Esophagus muscularis mucosa (tissue), 4 donors: ENCODE measurements at regions not wholly inside any gene's neighbourhood (a gene's known extent, or its start where the extent isn't known, plus 50 kb on each side); places are given as distances from the start of the nearest gene placed in this dataset.
"Not testable (repeated sequence)": the region's sequence is repeated elsewhere in the genome, so short reads cannot be mapped to it uniquely, and the experiment has no call there.

Source experiments
- DNase-seq: peaks from one replicate; pipeline ENCODE4 v3.0.0-alpha.2; 2017; ENCODE audit errors: extremely low spot score
- H3K27ac ChIP-seq, 4 donors: fragments of 200-600 bp; sonication (generic); replicated peaks in 1 of 4; 1 replicate in 3 of 4; 2 replicates in 1 of 4; pipeline ENCODE4 v1.5.1; 2016 to 2019; ENCODE audit warnings: mild to moderate bottlenecking in 1 of 4
- H3K27me3 ChIP-seq, 4 donors: fragments of 200-600 bp; sonication (generic); one replicate each; pipeline versions ENCODE4 v1.5.1 to v1.6.0; 2016 to 2019
- H3K36me3 ChIP-seq, 4 donors: fragments of 200-600 bp; sonication (generic); one replicate each; pipeline ENCODE4 v1.5.1; 2016 to 2019
- H3K4me1 ChIP-seq, 4 donors: fragments of 200-600 bp; sonication (generic); one replicate each; pipeline ENCODE4 v1.5.1; 2016 to 2019
- H3K4me3 ChIP-seq, 4 donors: fragments of 200-600 bp; sonication (generic); 1 replicate in 2 of 4; 2 replicates in 2 of 4; pipeline ENCODE4 v1.5.1; 2016 to 2019; ENCODE audit warnings: mild to moderate bottlenecking in 4 of 4, moderate library complexity in 1 of 4
- H3K9me3 ChIP-seq, 4 donors: fragments of 200-600 bp; sonication (generic); 1 replicate in 3 of 4; 2 replicates in 1 of 4; pipeline ENCODE4 v1.5.1; 2016 to 2019
- EP300 ChIP-seq: sonication (generic); formaldehyde crosslinking; IDR thresholded peaks from one replicate; pipeline ENCODE4 v1.6.1; 2017; ENCODE audit warnings: antibody characterized with exemption
- POLR2A ChIP-seq: fragments of 450-650 bp; IDR thresholded peaks from one replicate; pipeline ENCODE4 v1.6.1; 2017; ENCODE audit warnings: antibody characterized with exemption, moderate library complexity, mild to moderate bottlenecking, low read depth
- POLR2AphosphoS5 ChIP-seq, 2 donors: sonication (generic); formaldehyde crosslinking; IDR thresholded peaks; one replicate each; pipeline ENCODE4 v1.6.1; 2017; ENCODE audit warnings: antibody characterized with exemption in 2 of 2
- WGBS: methylation state at CpG from one replicate; pipeline ENCODE4 v1.1.5; 2018; 5-methylcytosine and 5-hydroxymethylcytosine counted together
- intact Hi-C: fragments of 100-400 bp; cut with DNase I; formaldehyde crosslinking; loops from one replicate; pipeline ENCODE4 v1.15.1; 2023
- TF ChIP-seq, protein P1 (sequence below), 3 experiments: fragments of 200-600 bp in 2 of 3; fragments of 450-650 bp in 1 of 3; sonication (generic) in 2 of 3; IDR thresholded peaks; one replicate each; pipeline ENCODE4 v1.5.1; 2017 to 2019; ENCODE audit warnings: antibody characterized with exemption in 3 of 3, mild to moderate bottlenecking in 2 of 3, moderate library complexity in 1 of 3

DNA sequence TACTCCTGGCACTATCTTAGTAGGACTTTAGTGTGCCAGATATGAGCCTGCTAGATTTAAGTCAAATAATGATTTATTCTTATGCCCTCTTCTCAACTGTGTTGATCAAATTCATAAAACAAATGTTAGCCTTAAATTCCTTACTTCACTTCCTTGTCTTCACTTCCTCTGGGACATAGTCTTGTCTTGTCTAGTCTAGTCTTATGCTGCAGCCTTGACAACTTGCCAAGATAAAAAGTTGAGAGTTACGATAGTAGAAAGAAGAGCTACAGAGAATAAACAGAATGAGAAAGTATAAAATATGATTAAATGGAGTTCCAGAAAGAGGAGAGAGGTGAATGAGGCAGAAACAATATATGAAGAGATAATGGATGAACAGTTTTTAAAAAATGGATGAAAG is 378.1 kb downstream of the DAD1 start:
- Histone ChIP-seq H3K27ac (no peak overlapping the region), H3K9me3 (no peaks in the 10 kb centered on the region), H3K36me3 (no peaks in the 10 kb centered on the region), H3K27me3 (no peaks in the 10 kb centered on the region), H3K4me3 (no peak overlapping the region), H3K4me1 (no peaks in the 10 kb centered on the region)
- DNase-seq, result no peak
- intact Hi-C loops, result no loop called here
- no peak for TF ChIP-seq POLR2A
- TF ChIP-seq, protein P1, sequence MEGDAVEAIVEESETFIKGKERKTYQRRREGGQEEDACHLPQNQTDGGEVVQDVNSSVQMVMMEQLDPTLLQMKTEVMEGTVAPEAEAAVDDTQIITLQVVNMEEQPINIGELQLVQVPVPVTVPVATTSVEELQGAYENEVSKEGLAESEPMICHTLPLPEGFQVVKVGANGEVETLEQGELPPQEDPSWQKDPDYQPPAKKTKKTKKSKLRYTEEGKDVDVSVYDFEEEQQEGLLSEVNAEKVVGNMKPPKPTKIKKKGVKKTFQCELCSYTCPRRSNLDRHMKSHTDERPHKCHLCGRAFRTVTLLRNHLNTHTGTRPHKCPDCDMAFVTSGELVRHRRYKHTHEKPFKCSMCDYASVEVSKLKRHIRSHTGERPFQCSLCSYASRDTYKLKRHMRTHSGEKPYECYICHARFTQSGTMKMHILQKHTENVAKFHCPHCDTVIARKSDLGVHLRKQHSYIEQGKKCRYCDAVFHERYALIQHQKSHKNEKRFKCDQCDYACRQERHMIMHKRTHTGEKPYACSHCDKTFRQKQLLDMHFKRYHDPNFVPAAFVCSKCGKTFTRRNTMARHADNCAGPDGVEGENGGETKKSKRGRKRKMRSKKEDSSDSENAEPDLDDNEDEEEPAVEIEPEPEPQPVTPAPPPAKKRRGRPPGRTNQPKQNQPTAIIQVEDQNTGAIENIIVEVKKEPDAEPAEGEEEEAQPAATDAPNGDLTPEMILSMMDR (IDR thresholded peaks at IDR 0.05), result no peak
- TF ChIP-seq POLR2AphosphoS5 (IDR thresholded peaks at IDR 0.05), result no peak
- TF ChIP-seq EP300, result no peak
- WGBS, result 24% methylated on average over 1 of the region's 1 CpG

DNA sequence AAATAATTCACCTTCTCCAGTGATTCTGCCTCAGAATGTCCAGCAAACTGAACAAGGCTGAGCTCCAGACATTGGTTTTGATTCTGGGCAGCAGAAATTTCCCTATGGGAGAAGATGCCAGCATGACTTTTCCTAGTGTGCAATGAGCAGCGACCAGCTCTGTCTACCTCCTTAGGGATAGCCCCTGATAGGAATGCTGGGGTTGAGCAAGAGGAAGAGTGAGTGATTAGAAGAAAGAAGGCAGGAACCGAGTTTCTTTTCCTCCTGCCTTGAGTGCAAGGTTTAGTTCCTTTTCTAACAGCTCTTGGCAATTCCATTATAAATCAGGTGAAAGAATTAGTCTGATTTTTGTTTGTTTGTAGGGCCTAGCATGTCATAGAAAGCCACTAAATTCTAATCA is 379.0 kb downstream of the DAD1 start:
- no peak for DNase-seq
- Histone ChIP-seq H3K4me3 (no peak overlapping the region), H3K27ac (no peak overlapping the region), H3K27me3 (no peaks in the 10 kb centered on the region), H3K4me1 (no peaks in the 10 kb centered on the region), H3K9me3 (no peaks in the 10 kb centered on the region), H3K36me3 (no peaks in the 10 kb centered on the region)
- no peak for TF ChIP-seq POLR2A
- 39% methylated on average over 2 of the region's 2 CpGs for WGBS
- intact Hi-C loops, result no loop called here

DNA sequence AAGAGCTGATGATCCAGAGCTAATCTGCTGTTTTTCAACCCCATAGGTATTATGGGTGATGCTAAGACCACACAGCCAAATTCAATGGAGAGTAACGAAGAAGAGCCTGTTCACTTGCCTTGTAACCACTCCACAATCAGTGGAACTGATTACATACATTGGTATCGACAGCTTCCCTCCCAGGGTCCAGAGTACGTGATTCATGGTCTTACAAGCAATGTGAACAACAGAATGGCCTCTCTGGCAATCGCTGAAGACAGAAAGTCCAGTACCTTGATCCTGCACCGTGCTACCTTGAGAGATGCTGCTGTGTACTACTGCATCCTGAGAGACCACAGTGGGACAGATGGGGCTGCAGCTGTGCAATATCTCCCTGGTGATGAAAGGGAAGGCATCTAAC is 386.0 kb downstream of the DAD1 start:
- intact Hi-C loops, result no loop called here
- no peaks in the 10 kb centered on the region for H3K27me3 ChIP-seq
- H3K36me3 ChIP-seq, result no peaks in the 10 kb centered on the region
- no peak overlapping the region for H3K27ac ChIP-seq
- TF ChIP-seq EP300 (no peak), POLR2AphosphoS5 (IDR thresholded peaks at IDR 0.05) (no peak), POLR2A (no peak)
- TF ChIP-seq, protein P1 (IDR thresholded peaks at IDR 0.05), result no peak
- DNase-seq, result no peak
- no peak overlapping the region for H3K4me3 ChIP-seq
- no peaks in the 10 kb centered on the region for H3K4me1 ChIP-seq
- WGBS, result 86% methylated on average over 5 of the region's 5 CpGs
- H3K9me3 ChIP-seq, result peaks cover 0 to 10% (median 6%) of the 10 kb centered on the region in 4 donors

DNA sequence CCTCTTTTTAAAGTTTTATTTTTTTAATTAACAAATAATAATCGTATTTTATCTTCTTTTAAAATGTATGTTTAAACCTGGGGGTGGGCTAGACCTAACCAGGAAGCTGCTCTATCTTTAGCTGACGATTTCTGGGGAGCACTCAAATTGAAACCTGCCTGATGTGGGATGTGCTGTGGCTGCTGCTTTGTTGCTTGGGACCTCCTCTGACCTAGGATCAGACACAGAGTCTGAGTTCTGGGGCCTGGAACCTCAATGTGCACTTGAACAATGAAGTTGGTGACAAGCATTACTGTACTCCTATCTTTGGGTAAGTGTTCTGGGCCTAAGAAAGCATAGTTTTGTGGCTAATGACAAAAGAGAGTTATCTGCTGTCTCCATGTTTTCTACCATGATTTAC is 386.7 kb downstream of the DAD1 start:
- H3K36me3 ChIP-seq, result no peaks in the 10 kb centered on the region
- DNase-seq, result no peak
- 70% methylated on average over 2 of the region's 2 CpGs for WGBS
- H3K4me3 ChIP-seq, result no peak overlapping the region
- TF ChIP-seq, protein P1 (IDR thresholded peaks at IDR 0.05), result no peak
- TF ChIP-seq POLR2A (no peak), EP300 (no peak), POLR2AphosphoS5 (IDR thresholded peaks at IDR 0.05) (no peak)
- H3K4me1 ChIP-seq, result no peaks in the 10 kb centered on the region
- H3K27me3 ChIP-seq, result no peaks in the 10 kb centered on the region
- H3K27ac ChIP-seq, result no peak overlapping the region
- intact Hi-C loops, result no loop called here
- peaks cover 0 to 12% (median 6%) of the 10 kb centered on the region in 4 donors for H3K9me3 ChIP-seq

DNA sequence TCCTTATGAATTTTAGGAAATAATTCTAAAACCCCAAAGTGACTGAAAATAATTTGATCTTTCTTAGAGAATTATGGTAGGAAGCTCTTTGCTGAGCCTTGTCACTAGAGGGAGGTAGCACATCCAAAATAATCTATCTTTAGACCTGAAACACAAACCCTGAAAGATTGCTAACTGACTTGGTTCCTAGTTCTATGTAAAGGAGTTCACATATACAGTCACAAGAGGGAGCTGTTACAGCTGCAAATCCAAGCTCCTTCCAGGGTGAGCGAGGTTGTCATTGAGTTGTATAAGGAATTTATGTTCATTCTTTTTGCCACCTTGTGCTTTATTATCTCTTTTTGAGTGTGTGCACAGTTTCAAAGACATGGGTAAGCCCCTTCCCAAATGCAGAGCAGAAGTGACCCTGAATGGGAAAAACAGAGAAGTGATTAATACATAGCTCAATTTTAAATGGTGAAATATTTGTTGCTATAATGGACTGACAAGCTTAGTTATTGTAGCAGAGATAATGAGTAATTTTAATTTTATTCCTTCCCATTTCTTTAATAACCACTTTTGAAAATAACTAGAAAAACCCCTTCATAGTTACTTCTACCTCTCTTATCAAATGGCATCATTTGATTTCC is 387.9 kb downstream of the DAD1 start:
- no peak for DNase-seq
- Histone ChIP-seq H3K27me3 (no peaks in the 10 kb centered on the region), H3K4me1 (no peaks in the 10 kb centered on the region), H3K36me3 (no peaks in the 10 kb centered on the region), H3K4me3 (no peak overlapping the region), H3K27ac (no peak overlapping the region), H3K9me3 (peaks cover 0 to 12% (median 6%) of the 10 kb centered on the region in 4 donors)
- 21% methylated on average over 1 of the region's 1 CpG for WGBS
- TF ChIP-seq, protein P1 (IDR thresholded peaks at IDR 0.05), result peak; percentile 32 to 52 (median 35)
- no peak for TF ChIP-seq POLR2AphosphoS5 (IDR thresholded peaks at IDR 0.05)
- intact Hi-C loops, result no loop called here

DNA sequence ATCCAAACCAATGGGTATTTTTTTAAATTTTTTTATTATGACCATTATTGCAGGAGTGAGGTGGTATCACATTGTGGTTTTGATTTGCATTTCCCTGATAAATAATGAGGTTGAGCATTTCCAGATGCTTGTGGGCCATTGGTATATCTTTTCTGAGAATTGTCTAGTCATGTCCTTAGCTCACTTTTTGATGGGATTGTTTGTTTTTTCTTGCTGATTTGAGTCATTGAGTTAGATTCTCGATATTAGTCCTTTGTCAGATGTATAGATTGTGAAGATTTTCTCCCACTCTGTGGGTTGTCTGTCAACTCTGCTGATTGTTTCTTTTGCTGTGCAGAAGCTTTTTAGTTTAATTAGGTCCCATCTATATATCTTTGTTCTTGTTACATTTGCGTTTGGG is 388.9 kb downstream of the DAD1 start:
- WGBS, result 79% methylated on average over 2 of the region's 2 CpGs
- H3K27me3 ChIP-seq, DNase-seq, H3K4me3 ChIP-seq, intact Hi-C loops, H3K27ac ChIP-seq, H3K4me1 ChIP-seq, H3K36me3 ChIP-seq: not testable (repeated sequence)
- peaks cover 0 to 12% (median 6%) of the 10 kb centered on the region in 4 donors for H3K9me3 ChIP-seq
